Kidney tubule cell (primary cell): ENCODE measurements at regions not wholly inside any gene's neighbourhood (a gene's known extent, or its start where the extent isn't known, plus 50 kb on each side); places are given as distances from the start of the nearest gene placed in this dataset.
"Not testable (repeated sequence)": the region's sequence is repeated elsewhere in the genome, so short reads cannot be mapped to it uniquely, and the experiment has no call there.

ENCODE experiments used
- DNase-seq: peaks from one replicate; pipeline ENCODE4 v3.0.0-alpha.2; 2018; ENCODE audit warnings: low spot score

GRCh38 chr3:87101861-87102625 lies 111.1 kb upstream of the VGLL3 start:
- no peak for DNase-seq

- DNase-seq, result not testable (repeated sequence)
Observed at GRCh38 chr3:87097733-87098132, 106.8 kb upstream of the VGLL3 start.

- no peak for DNase-seq
Observed at GRCh38 chr3:87090631-87091030, 99.7 kb upstream of the VGLL3 start.

GRCh38 chr3:87088993-87089841 lies 98.3 kb upstream of the VGLL3 start:
- peak; percentile 59 for DNase-seq

- DNase-seq, result no peak
Observed at GRCh38 chr3:87088430-87088992, 97.6 kb upstream of the VGLL3 start.

GRCh38 chr3:87084868-87085267 lies 93.9 kb upstream of the VGLL3 start:
- no peak for DNase-seq

- peak; percentile 59 for DNase-seq
Observed at GRCh38 chr3:87082796-87083440, 92.0 kb upstream of the VGLL3 start.

- no peak for DNase-seq
Observed at GRCh38 chr3:87077355-87077754, 86.4 kb upstream of the VGLL3 start.

GRCh38 chr3:87076946-87077345 lies 86.0 kb upstream of the VGLL3 start:
- DNase-seq, result peak; percentile 40

GRCh38 chr3:87073496-87074145 lies 82.7 kb upstream of the VGLL3 start:
- DNase-seq, result no peak

GRCh38 chr3:87072446-87072845 lies 81.5 kb upstream of the VGLL3 start:
- DNase-seq, result no peak

GRCh38 chr3:87069971-87070370 lies 79.0 kb upstream of the VGLL3 start:
- no peak for DNase-seq

- DNase-seq, result no peak
Observed at GRCh38 chr3:87069021-87069420, 78.1 kb upstream of the VGLL3 start.

- DNase-seq, result no peak
Observed at GRCh38 chr3:87062685-87063084, 71.7 kb upstream of the VGLL3 start.

- no peak for DNase-seq
Observed at GRCh38 chr3:87057474-87057873, 66.5 kb upstream of the VGLL3 start.

- DNase-seq, result no peak
Observed at GRCh38 chr3:87053553-87053952, 62.6 kb upstream of the VGLL3 start.

- DNase-seq, result no peak
Observed at GRCh38 chr3:87052499-87053260, 61.7 kb upstream of the VGLL3 start.

- no peak for DNase-seq
Observed at GRCh38 chr3:87047852-87048251, 56.9 kb upstream of the VGLL3 start.

- DNase-seq, result no peak
Observed at GRCh38 chr3:87046241-87046640, 55.3 kb upstream of the VGLL3 start.

GRCh38 chr3:87045473-87045872 lies 54.5 kb upstream of the VGLL3 start:
- DNase-seq, result no peak

- no peak for DNase-seq
Observed at GRCh38 chr3:87044846-87045245, 53.9 kb upstream of the VGLL3 start.
